ENCODE measurements at regions not wholly inside any gene's neighbourhood (a gene's known extent, or its start where the extent isn't known, plus 50 kb on each side); places are given as distances from the start of the nearest gene placed in this dataset.
"Not testable (repeated sequence)": the region's sequence is repeated elsewhere in the genome, so short reads cannot be mapped to it uniquely, and the experiment has no call there.

GRCh38 chr2:58796239-58796910 is 555.2 kb upstream of the FANCL start:
- DNase-seq (ENCODE audit: low read depth in 4 of 4, low spot score in 3 of 4), result no peak

DNA sequence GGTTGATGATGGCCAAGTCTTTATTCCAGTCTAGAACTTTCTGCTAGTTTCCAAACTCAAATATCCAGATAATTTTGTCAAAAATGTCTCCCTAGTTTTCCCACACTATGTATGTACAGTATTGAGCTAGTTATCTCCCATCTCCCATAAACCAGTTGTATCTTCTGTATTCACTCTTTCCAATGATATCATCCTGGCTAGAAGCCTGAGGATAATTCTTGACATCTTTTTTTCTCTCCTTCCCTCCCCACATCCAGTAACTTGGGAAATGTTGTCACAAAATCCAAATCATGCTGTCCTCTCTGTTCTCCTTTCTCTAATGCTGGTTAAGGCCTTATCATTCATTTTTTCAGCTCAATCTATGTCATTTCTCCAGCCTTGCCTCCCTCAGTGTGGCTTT is 553.8 kb upstream of the FANCL start:
- no peak for DNase-seq (ENCODE audit: low read depth in 4 of 4, low spot score in 3 of 4)

DNA sequence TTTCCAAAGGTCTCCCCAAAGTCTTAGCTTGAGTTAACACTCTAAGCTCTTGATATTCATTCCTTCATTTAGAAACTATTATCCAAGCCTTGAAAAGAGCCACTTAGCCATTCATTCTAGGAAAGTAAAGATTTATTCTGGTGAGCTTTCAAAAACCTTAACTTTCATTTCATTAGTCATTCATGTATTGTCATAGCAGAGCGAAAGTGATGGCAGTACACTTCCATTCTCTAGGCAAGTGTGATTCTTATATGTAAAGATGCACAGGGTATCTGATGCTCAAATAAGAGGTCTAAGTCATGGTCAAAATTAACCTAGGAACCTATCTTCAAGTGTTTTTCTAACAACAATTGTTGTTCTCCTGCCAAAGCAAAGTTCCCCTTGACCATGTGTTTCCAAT is 553.0 kb upstream of the FANCL start:
- DNase-seq (ENCODE audit: low read depth in 4 of 4, low spot score in 3 of 4), result no peak

DNA sequence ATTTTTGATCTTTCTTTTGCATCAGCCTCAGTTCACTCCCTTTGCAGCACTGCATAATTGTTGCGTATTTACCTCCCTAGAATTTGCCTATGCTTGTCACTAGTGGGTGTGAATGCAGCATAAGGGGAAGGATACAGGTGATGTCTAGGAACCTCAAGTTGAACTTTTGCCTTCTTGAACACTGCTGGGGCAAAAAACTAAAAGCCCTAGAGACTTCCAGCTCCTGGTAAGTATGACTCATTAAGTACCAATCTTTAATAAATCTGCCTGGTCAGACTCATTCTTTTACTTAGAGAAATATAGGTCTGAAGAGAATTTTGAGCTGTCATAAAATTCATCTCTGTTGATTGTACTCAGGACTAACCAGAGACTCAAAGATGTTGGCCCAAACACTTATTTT is 547.3 kb upstream of the FANCL start:
- no peak for DNase-seq (ENCODE audit: low read depth in 4 of 4, low spot score in 3 of 4)

GRCh38 chr2:58770846-58771245 is 529.7 kb upstream of the FANCL start:
- no peak for DNase-seq (ENCODE audit: low read depth in 4 of 4, low spot score in 3 of 4)

DNA sequence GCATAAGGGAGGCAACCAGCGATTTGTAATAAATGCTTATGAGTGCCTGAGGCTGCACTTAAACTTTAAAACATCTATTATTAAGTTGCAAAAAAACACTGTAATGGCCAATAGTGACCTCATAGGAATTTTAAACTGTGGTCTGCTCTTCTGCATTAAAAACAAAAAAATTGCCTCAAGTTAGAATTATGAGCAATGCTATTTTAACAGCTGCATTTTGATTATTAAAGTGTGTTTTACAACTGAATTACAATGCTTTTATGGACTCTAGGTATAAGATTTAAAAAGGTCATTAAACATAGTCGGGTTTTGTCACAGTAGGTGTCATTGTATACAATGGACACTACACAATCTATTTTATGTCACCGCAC is 528.7 kb upstream of the FANCL start:
- no peak for DNase-seq (ENCODE audit: low read depth in 4 of 4, low spot score in 3 of 4)

- DNase-seq (ENCODE audit: low read depth in 4 of 4, low spot score in 3 of 4), result no peak
Measured at GRCh38 chr2:58769111-58769863, 528.2 kb upstream of the FANCL start.

DNA sequence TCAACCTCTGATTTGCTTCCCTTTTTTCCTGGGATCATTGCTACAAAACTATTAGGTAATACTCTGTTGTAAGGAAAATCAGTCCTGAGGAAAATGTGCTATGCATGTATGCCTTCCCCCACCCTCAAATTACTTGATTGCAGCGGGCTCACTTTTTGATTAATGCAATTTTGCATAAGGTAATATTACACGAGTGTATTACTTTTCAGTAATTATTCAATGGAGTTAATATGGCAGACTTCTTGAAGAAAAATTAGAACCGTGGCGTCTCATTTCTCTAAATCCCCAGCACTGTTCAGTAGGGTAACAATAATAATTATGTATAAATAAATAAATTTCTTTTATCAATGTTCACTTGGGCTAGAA is 527.6 kb upstream of the FANCL start:
- DNase-seq (ENCODE audit: low read depth in 4 of 4, low spot score in 3 of 4), result no peak

- no peak for DNase-seq (ENCODE audit: low read depth in 4 of 4, low spot score in 3 of 4)
Measured at GRCh38 chr2:58767828-58768714, 526.9 kb upstream of the FANCL start.

- no peak for DNase-seq (ENCODE audit: low read depth in 4 of 4, low spot score in 3 of 4)
Measured at GRCh38 chr2:58764338-58765104, 523.4 kb upstream of the FANCL start.

DNA sequence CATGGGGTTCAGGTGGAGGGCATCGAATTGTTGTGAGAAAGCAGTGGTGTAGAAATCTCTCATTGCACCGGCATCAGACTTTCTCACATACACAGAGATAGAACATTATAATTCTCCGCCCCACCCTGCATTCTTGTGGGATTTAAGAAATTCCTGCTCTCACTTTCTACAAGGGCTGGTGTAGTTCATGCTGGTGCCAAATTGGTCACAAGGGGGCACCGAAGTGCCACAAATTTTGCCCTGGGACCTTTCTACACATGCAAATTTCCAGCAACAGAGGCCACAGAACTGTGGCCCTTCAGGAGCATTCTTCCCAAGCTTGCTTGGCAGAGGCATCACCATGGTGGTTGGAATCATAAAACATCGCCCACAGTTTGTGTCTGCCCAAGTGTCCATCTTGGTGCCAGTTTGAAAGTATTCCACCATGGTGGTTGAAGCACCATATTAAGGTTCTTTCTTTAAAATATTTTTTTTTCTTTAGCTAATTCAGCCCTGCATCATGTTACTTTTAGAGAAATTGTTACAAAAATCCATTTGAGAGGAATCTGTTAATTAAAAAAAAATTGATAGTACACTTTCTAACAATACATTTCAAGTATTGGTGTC is 521.2 kb upstream of the FANCL start:
- peak; percentile 14 to 42 (median 28) for DNase-seq (ENCODE audit: low read depth in 4 of 4, low spot score in 3 of 4)

- DNase-seq (ENCODE audit: low read depth in 4 of 4, low spot score in 3 of 4), result no peak
Measured at GRCh38 chr2:58757971-58758370, 516.8 kb upstream of the FANCL start.

DNA sequence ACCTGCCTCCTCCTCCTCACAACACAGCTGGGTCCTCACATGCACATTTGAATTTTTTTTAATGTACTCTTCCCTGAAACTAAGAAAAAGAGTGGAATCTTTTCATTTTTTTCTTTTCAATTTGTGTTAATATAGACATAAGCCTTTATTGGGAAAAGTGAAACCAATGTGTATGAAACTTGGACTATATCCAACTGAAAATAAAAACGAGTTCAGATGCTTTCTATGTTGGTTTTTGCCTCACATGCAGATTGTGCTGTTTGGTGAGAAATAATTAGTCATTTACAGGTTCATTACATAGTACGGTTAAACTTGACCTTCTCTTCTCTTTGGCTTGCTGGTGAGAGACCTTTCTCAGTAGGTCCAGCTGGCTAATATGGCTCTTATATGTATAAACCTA is 515.2 kb upstream of the FANCL start:
- no peak for DNase-seq (ENCODE audit: low read depth in 4 of 4, low spot score in 3 of 4)

- DNase-seq (ENCODE audit: low read depth in 4 of 4, low spot score in 3 of 4), result not testable (repeated sequence)
Measured at GRCh38 chr2:58752507-58752906, 511.4 kb upstream of the FANCL start.

DNA sequence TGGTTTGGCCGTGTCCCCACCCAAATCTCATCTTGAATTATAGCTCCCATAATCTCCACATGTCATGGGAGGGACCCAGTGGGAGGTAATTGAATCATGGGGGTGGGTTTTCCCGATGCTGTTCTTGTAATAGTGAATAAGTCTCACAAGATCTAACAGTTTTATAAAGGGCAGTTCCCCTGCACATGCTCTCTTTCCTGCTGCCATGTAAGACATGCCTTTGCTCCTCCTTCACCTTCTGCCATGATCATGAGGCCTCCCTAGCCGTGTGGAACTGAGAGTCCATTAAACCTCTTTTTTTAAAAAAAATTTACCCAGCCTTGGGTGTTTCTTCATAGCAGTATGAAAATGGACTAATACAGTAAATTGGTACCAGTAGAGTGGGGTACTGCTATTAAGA is 510.6 kb upstream of the FANCL start:
- DNase-seq (ENCODE audit: low read depth in 4 of 4, low spot score in 3 of 4), result not testable (repeated sequence)

GRCh38 chr2:58749041-58749440 is 507.9 kb upstream of the FANCL start:
- DNase-seq (ENCODE audit: low read depth in 4 of 4, low spot score in 3 of 4), result no peak

DNA sequence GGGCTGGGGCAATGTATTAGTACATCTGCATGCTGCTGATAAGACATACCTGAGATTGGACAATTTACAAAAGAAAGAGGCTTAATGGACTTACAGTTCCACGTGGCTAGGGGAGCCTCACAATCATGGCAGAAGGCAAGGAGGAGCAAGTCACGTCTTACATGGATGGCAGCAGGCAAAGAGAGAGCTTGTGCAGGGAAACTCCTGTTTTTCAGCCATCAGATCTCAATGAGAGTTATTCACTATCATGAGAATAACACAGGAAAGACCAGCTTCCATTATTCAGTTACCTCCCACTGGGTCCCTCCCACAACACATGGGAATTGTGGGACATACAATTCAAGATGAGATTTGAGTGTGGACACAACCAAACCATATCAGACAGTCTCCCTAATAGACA is 504.2 kb upstream of the FANCL start:
- not testable (repeated sequence) for DNase-seq (ENCODE audit: low read depth in 4 of 4, low spot score in 3 of 4)

DNA sequence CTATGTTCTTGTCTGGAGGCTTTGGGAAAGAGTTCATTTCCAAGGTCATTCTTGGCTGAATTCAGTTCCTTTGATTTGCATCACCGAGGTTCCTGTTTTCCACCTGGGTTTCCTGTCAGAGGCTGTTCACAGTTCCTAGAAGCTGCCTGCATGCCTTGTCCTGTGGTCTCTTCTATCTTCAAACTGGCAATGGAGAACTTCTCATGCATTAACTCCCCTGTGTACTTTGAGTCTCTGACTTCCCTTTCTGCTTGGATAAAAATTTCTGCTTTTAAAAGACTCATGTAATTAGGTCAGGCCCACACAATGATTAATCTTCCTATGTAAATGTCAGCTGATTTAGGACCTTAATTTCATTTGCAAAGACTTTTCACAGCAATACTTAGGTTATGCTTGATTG is 499.3 kb upstream of the FANCL start:
- DNase-seq (ENCODE audit: low read depth in 4 of 4, low spot score in 3 of 4), result no peak

DNA sequence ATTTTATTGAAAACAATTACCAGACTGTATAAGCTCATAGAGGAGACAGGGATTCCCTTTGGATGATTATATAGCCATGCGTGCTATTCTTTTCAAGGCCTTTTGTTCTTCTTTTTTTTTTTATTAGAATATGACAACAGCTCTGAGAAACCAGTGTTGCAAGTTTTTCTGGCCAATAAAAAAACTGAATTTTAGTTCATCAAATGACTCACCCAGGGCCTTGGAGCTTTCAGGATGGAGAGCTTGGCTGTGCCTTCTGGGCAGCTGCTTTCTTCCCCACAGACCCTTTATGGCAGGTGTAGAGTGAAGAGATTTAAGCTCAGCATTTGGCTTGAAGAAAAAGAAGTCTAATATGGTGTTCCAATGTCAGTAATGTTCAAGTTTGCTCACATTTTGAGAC is 497.9 kb upstream of the FANCL start:
- no peak for DNase-seq (ENCODE audit: low read depth in 4 of 4, low spot score in 3 of 4)

- DNase-seq (ENCODE audit: low read depth in 4 of 4, low spot score in 3 of 4), result no peak
Measured at GRCh38 chr2:58734365-58734764, 493.2 kb upstream of the FANCL start.

All from left renal pelvis (tissue), 4 donors.